Calu3 (cell line): ENCODE measurements at regions not wholly inside any gene's neighbourhood (a gene's known extent, or its start where the extent isn't known, plus 50 kb on each side); places are given as distances from the start of the nearest gene placed in this dataset.
A peak's percentile ranks its signal among the peaks of the same experiment; 100 is the strongest.

ENCODE experiments used
- BruUV-seq: library from RNA; stranded (reverse); fragments of 400-500 nt; replicated peaks from 2 replicates; lab custom pipeline; 2021; lab: Mats Ljungman, UMichigan
- CTCF ChIA-PET: fragments of 300-600 bp; sonication (Branson Sonifier 250); formaldehyde crosslinking; loops from one replicate; lab custom pipeline; 2022; ENCODE audit warnings: antibody characterized with exemption; lab: Charles Lee
- DNase-seq: peaks from one replicate; pipeline ENCODE4 v3.0.0; 2022
- H3K27ac Mint-ChIP-seq: one replicate; pipeline ENCODE4 v1.8.0; 2022; ENCODE audit warnings: mixed read lengths; ENCODE audit not compliant: unreplicated experiment
- H3K27me3 Mint-ChIP-seq: one replicate; pipeline ENCODE4 v1.8.0; 2022; ENCODE audit warnings: mixed read lengths; ENCODE audit not compliant: unreplicated experiment
- H3K36me3 Mint-ChIP-seq: one replicate; pipeline ENCODE4 v1.8.0; 2022; ENCODE audit warnings: mild to moderate bottlenecking, moderate library complexity, mixed read lengths; ENCODE audit not compliant: insufficient read depth, unreplicated experiment
- H3K4me1 Mint-ChIP-seq: one replicate; pipeline ENCODE4 v1.8.0; 2022; ENCODE audit warnings: mild to moderate bottlenecking, low read depth, mixed read lengths; ENCODE audit not compliant: unreplicated experiment
- H3K4me3 Mint-ChIP-seq: one replicate; pipeline ENCODE4 v1.8.0; 2022; ENCODE audit warnings: mild to moderate bottlenecking, low read depth, moderate library complexity, mixed read lengths; ENCODE audit not compliant: unreplicated experiment
- H3K9me3 Mint-ChIP-seq: one replicate; pipeline ENCODE4 v1.8.0; 2022; ENCODE audit warnings: low read depth, mixed read lengths; ENCODE audit not compliant: unreplicated experiment
- intact Hi-C: fragments of 100-400 bp; cut with micrococcal nuclease; formaldehyde crosslinking; loops from one replicate; pipeline ENCODE4 v1.10.0; 2022; ENCODE audit not compliant: unreplicated experiment
- TF ChIP-seq, protein P1 (sequence below): fragments of 200-600 bp; IDR thresholded peaks from one replicate; pipeline ENCODE4 v1.8.0; 2022; ENCODE audit warnings: antibody characterized with exemption; ENCODE audit not compliant: unreplicated experiment

DNA sequence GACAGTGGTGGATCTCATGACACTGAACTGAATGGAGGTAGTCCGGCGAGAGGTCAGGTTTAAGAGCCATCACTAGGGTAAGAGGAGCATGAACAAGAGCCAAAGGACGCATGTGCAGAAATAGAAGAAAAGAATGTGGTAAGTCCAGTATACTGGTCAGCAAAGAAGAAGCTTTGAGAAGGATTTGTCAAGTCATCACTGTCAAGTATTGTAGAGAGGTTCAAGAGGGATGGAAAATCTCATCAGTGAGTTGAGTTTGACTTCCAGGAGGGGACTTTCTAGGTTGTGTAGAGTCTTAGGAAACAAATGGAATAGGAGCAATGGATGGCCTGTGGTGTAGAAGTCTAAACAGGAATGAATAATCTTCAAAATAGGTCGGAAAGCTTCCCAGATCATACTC lies 161.8 kb downstream of the BTBD3 start:
- no TSS peak for BruUV-seq
- H3K4me1 Mint-ChIP-seq: no peaks in the 10 kb centered on the region
- peaks cover 7% of the 10 kb centered on the region for H3K27me3 Mint-ChIP-seq
- no peak overlapping the region for H3K27ac Mint-ChIP-seq
- H3K4me3 Mint-ChIP-seq: no peak overlapping the region
- H3K36me3 Mint-ChIP-seq: peaks cover 4% of the 10 kb centered on the region
- no peaks in the 10 kb centered on the region for H3K9me3 Mint-ChIP-seq
- TF ChIP-seq, protein P1, sequence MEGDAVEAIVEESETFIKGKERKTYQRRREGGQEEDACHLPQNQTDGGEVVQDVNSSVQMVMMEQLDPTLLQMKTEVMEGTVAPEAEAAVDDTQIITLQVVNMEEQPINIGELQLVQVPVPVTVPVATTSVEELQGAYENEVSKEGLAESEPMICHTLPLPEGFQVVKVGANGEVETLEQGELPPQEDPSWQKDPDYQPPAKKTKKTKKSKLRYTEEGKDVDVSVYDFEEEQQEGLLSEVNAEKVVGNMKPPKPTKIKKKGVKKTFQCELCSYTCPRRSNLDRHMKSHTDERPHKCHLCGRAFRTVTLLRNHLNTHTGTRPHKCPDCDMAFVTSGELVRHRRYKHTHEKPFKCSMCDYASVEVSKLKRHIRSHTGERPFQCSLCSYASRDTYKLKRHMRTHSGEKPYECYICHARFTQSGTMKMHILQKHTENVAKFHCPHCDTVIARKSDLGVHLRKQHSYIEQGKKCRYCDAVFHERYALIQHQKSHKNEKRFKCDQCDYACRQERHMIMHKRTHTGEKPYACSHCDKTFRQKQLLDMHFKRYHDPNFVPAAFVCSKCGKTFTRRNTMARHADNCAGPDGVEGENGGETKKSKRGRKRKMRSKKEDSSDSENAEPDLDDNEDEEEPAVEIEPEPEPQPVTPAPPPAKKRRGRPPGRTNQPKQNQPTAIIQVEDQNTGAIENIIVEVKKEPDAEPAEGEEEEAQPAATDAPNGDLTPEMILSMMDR: no peak
- CTCF ChIA-PET: no interaction called here
- intact Hi-C loops: no loop called here
- no peak for DNase-seq

DNA sequence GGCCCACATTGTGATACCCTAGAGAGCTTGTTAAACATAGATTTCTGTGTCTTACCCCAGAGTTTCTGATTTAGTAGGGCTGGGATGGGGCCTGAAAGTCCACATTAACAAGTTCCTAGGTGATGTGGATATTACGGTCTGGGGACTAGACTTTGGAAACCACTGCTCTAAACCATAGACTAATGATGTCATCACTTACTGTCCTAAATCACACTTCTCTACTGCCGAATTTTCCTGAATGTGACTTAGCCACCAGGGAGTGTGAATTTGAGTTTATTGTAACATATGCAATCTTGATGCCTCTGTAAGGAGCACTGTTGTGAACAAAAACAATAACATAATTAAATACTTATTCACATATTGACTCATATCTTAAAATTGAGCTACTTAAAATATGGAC lies 165.6 kb downstream of the BTBD3 start:
- intact Hi-C loops: no loop called here
- DNase-seq: no peak
- peaks cover 7% of the 10 kb centered on the region for H3K27me3 Mint-ChIP-seq
- CTCF ChIA-PET: no interaction called here
- no peak overlapping the region for H3K4me3 Mint-ChIP-seq
- H3K9me3 Mint-ChIP-seq: no peaks in the 10 kb centered on the region
- H3K4me1 Mint-ChIP-seq: no peaks in the 10 kb centered on the region
- TF ChIP-seq, protein P1: no peak
- no TSS peak for BruUV-seq
- no peak overlapping the region for H3K27ac Mint-ChIP-seq
- peaks cover 4% of the 10 kb centered on the region for H3K36me3 Mint-ChIP-seq

DNA sequence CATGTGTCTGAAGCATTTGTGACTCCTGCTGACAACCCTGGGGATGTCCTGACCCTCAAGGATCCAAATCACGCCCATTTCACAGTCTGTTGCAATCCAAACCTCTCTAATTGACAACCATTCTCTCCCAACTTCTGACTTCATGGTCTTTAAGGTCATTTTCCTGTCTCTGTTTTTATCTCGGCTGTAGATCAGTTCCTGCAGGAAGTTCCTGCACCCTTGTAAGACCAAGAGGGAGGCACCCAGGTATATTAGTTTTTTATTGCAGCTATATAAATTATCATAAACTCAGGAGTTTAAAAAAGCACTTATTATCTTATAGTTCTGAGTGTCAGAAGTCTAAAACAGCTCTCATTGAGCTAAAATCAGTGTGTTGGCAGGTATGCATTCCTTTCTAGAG lies 166.8 kb downstream of the BTBD3 start:
- no peaks in the 10 kb centered on the region for H3K9me3 Mint-ChIP-seq
- H3K27ac Mint-ChIP-seq: peak overlapping the region; percentile 58
- peaks cover 4% of the 10 kb centered on the region for H3K36me3 Mint-ChIP-seq
- H3K27me3 Mint-ChIP-seq: peaks cover 7% of the 10 kb centered on the region
- TF ChIP-seq, protein P1: no peak
- DNase-seq: no peak
- no peaks in the 10 kb centered on the region for H3K4me1 Mint-ChIP-seq
- no peak overlapping the region for H3K4me3 Mint-ChIP-seq
- CTCF ChIA-PET: interaction anchor here (0.6 kb wide), 1 partner anchor 139 kb away, joined by 6 read pairs; no protein-coding TSS in a partner anchor
- intact Hi-C loops: no loop called here
- no TSS peak for BruUV-seq

DNA sequence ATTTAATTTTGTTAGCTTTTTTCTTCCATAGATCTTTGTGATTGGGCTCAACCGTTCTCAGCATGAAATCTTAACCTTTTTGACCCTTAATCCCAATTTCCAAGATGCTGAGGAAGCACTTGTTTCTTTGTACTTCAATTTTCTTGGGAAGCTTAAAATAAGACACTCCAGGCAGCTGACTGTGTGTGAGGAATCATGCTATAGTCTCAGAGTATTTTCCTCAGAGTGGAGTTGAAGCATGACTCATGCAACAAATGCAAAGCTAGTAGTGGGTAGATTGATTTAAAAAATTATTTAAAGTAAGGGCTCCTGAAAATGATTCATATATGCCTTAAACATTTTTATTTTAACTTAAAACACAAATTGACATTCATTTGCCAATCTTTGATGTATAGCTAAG lies 168.7 kb downstream of the BTBD3 start:
- intact Hi-C loops: no loop called here
- BruUV-seq: no TSS peak
- Mint-ChIP-seq H3K4me3 (no peak overlapping the region), H3K27ac (no peak overlapping the region), H3K27me3 (no peaks in the 10 kb centered on the region), H3K9me3 (no peaks in the 10 kb centered on the region), H3K36me3 (no peaks in the 10 kb centered on the region), H3K4me1 (peaks cover 7% of the 10 kb centered on the region)
- DNase-seq: no peak
- CTCF ChIA-PET: no interaction called here
- TF ChIP-seq, protein P1: no peak
